ENCODE measurements at regions not wholly inside any gene's neighbourhood (a gene's known extent, or its start where the extent isn't known, plus 50 kb on each side); places are given as distances from the start of the nearest gene placed in this dataset.
A peak's percentile ranks its signal among the peaks of the same experiment; 100 is the strongest.

DNA sequence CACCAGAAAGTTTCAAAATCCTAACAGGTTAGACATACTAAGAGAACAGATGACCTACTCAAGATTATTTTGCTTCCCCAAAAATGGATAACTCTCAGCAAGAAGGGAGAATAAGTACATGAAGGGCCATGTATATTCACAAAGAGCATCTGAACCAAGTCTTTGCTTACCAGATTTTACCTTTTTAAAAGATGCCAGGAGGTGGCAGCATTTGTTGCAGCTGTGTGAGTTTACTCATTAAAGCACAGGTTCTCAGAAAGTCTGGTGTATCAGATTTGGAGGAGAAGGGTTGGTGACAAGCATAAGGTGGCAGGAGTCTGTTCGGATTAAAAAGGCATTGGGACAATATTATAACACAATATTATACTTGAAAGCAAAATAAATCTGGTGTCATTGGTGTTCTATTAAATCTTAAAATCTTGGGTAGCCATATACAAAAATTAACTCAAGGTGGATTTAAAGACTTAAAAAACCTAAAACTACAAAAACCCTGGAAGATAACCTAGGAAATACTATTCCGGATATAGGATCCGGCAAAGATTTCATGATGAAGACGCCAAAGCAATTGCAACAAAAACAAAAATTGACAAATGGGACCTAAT is 51.3 kb upstream of the NFKB1 start:
- no peaks in the 10 kb centered on the region for H3K4me1 ChIP-seq
- under 1% methylated on average over 4 of the region's 4 CpGs for WGBS (ENCODE audit: missing lambda C conversion rate)
- no peak overlapping the region for H3K27ac ChIP-seq
- CTCF ChIA-PET, result interaction anchor here (2.9 kb wide), 1 partner anchor 642 kb away, joined by 13 read pairs; no protein-coding TSS in a partner anchor
- H3K4me2 ChIP-seq, result no peak overlapping the region
- H3K9me3 ChIP-seq, result no peaks in the 10 kb centered on the region
- FAIRE-seq, result no peak
- POLR2A ChIA-PET, result no interaction called here
- no peak for TF ChIP-seq NPAS2 (CRISPR knock-in tag; IDR thresholded peaks at IDR 0.05; ENCODE audit: borderline replicate concordance)
- TF ChIP-seq, protein P1, sequence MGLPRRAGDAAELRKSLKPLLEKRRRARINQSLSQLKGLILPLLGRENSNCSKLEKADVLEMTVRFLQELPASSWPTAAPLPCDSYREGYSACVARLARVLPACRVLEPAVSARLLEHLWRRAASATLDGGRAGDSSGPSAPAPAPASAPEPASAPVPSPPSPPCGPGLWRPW (IDR thresholded peaks at IDR 0.05), result no peak
- no peak for TF ChIP-seq PHF8 (IDR thresholded peaks at IDR 0.05; ENCODE audit: borderline replicate concordance, low read depth)
- peak; percentile 70 to 81 for TF ChIP-seq RAD21 (conservative IDR thresholded peaks at IDR 0.05 in 1 of 2, IDR thresholded peaks at IDR 0.05 in 1 of 2)
- TF ChIP-seq RCOR1 (IDR thresholded peaks at IDR 0.05; ENCODE audit: low read depth, low read length), result no peak
- TF ChIP-seq SMC3 (IDR thresholded peaks at IDR 0.05), result peak; percentile 75
- TF ChIP-seq, protein P2, sequence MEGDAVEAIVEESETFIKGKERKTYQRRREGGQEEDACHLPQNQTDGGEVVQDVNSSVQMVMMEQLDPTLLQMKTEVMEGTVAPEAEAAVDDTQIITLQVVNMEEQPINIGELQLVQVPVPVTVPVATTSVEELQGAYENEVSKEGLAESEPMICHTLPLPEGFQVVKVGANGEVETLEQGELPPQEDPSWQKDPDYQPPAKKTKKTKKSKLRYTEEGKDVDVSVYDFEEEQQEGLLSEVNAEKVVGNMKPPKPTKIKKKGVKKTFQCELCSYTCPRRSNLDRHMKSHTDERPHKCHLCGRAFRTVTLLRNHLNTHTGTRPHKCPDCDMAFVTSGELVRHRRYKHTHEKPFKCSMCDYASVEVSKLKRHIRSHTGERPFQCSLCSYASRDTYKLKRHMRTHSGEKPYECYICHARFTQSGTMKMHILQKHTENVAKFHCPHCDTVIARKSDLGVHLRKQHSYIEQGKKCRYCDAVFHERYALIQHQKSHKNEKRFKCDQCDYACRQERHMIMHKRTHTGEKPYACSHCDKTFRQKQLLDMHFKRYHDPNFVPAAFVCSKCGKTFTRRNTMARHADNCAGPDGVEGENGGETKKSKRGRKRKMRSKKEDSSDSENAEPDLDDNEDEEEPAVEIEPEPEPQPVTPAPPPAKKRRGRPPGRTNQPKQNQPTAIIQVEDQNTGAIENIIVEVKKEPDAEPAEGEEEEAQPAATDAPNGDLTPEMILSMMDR (IDR thresholded peaks at IDR 0.05), result peak; percentile 64
- TF ChIP-seq ZNF302 (CRISPR knock-in tag; IDR thresholded peaks at IDR 0.05), result no peak
- peak; percentile 73 to 81; a peak in 4 of 6 replicates for ATAC-seq
- peak; percentile 18 to 62 for DNase-seq (ENCODE audit: low read depth in 1 of 2, low spot score in 1 of 2)
- H3K4me3 ChIP-seq, result no peak overlapping the region

DNA sequence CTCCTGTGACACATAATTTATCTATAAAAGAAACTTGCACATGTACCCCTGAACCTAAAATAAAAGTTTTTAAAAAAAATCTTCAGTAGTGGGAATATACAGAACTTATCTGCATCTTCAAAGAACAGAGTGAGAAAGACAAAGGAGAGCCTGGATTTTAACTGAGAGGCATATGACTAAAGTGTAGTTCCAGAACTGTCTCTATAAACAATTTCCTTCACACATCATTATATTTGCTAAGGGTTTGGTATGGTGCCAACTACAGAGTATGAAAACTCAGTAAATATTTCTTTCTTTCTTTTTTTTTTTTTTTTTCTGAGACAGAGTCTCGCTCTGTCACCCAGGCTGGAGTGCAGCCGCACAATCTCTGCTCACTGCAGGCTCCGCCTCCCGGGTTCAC is 49.9 kb upstream of the NFKB1 start:
- 80% methylated on average over 1 of the region's 4 CpGs for WGBS (ENCODE audit: missing lambda C conversion rate)
- no peak for TF ChIP-seq PHF8 (IDR thresholded peaks at IDR 0.05; ENCODE audit: borderline replicate concordance, low read depth)
- no peak for TF ChIP-seq HOXB13 (CRISPR knock-in tag; IDR thresholded peaks at IDR 0.05; ENCODE audit: low read depth)
- TF ChIP-seq ZNF302 (CRISPR knock-in tag; IDR thresholded peaks at IDR 0.05), result no peak
- Histone ChIP-seq H3K4me3 (no peak overlapping the region), H3K4me1 (no peaks in the 10 kb centered on the region), H3K4me2 (no peak overlapping the region), H3K9me3 (no peaks in the 10 kb centered on the region), H3K27ac (no peak overlapping the region)
- CTCF ChIA-PET, result interaction anchor here (1.0 kb wide), 1 partner anchor 176 kb away, joined by 3 read pairs; no protein-coding TSS in a partner anchor
- FAIRE-seq (no peak), ATAC-seq (no peak), DNase-seq (ENCODE audit: low read depth in 1 of 2, low spot score in 1 of 2) (no peak)
- POLR2A ChIA-PET, result no interaction called here
